Upper lobe of right lung (tissue), 1 donor: ENCODE measurements at regions not wholly inside any gene's neighbourhood (a gene's known extent, or its start where the extent isn't known, plus 50 kb on each side); places are given as distances from the start of the nearest gene placed in this dataset.
"Not testable (repeated sequence)": the region's sequence is repeated elsewhere in the genome, so short reads cannot be mapped to it uniquely, and the experiment has no call there.

Experiments
- ATAC-seq: fragments of 200-7000 bp; cut with Tn5 transposase; one replicate; pipeline ENCODE4 v1.9.1; 2020; ENCODE audit warnings: mild to moderate bottlenecking, moderate library complexity
- DNase-seq: peaks from one replicate; pipeline ENCODE4 v3.0.0-alpha.2; 2020
- H3K27ac ChIP-seq: fragments of 200-600 bp; one replicate; pipeline ENCODE4 v1.8.0; 2022
- H3K27me3 ChIP-seq: fragments of 200-600 bp; one replicate; pipeline ENCODE4 v1.8.0; 2022; ENCODE audit warnings: mild to moderate bottlenecking
- H3K36me3 ChIP-seq: fragments of 200-600 bp; one replicate; pipeline ENCODE4 v1.8.0; 2022
- H3K4me1 ChIP-seq: fragments of 200-600 bp; one replicate; pipeline ENCODE4 v1.8.0; 2022
- H3K4me3 ChIP-seq: fragments of 200-600 bp; one replicate; pipeline ENCODE4 v1.8.0; 2022; ENCODE audit warnings: mild to moderate bottlenecking
- H3K9me3 ChIP-seq: fragments of 200-600 bp; one replicate; pipeline ENCODE4 v1.8.0; 2022
- CTCF ChIP-seq: fragments of 200-600 bp; IDR thresholded peaks from one replicate; pipeline ENCODE4 v1.8.0; 2022; ENCODE audit warnings: antibody characterized with exemption
- intact Hi-C: fragments of 100-400 bp; cut with DNase I; formaldehyde crosslinking; loops from one replicate; pipeline ENCODE4 v1.11.0; 2022
- donor health status: DM: no; HTN: yes; CAD: no; lungs with severe emphysema.

DNA sequence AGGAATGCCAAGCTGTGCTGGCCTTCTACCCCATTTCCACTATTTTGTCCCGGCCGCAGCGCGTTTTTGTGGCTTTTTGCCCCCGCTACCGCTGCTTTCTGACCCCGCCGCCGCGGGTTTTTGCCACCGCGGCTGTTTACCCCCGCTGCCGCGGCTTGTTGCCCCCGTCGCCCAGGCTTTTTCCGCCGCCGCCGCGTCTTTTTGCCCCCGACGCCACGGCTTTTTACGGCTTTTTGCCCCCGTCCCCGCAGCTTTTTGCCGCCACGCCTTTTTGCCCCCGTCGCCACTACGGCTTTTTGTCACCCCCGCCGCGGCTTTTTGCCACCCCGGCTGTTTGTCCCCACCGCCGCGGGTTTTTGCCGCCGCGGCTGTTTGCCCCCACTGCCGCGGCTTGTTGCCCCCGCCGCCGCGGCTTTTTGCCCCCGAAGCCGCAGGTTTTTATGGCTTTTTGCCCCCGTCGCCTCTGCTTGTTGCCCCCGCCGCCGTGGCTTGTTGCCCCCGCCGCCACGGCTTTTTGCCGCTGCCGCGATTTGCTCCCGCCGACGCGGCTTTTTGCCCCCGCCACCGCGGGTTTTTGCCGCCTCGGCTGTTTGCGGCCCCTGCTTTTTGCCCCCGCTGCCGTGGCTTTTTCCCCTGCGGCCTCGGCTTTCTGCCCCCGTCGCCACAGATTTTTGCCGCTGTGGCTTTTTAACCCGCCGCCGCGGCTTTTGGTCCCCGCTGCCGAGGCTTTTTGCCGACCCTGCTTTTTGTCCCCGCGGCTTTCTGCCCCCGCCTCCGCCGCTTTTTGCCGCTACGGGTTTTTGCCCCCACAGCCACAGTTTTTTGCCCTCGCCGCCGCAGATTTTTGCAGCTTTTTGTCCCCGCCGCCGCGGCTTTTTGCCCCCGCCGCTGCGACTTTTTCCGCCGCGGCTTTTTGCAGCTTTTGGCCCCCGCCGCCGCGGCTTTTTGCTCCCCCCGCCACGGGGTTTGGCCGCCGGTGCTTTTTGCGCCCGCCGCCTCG lies 520.4 kb upstream of the WSB1 start:
- H3K27me3 ChIP-seq = peaks cover 4% of the 10 kb centered on the region
- TF ChIP-seq CTCF = no peak
- H3K4me3 ChIP-seq = no peak overlapping the region
- H3K27ac ChIP-seq = no peak overlapping the region
- no peak for ATAC-seq
- intact Hi-C loops = no loop called here
- H3K36me3 ChIP-seq = no peaks in the 10 kb centered on the region
- H3K9me3 ChIP-seq = no peaks in the 10 kb centered on the region
- peak; percentile 23 for DNase-seq
- no peaks in the 10 kb centered on the region for H3K4me1 ChIP-seq

DNA sequence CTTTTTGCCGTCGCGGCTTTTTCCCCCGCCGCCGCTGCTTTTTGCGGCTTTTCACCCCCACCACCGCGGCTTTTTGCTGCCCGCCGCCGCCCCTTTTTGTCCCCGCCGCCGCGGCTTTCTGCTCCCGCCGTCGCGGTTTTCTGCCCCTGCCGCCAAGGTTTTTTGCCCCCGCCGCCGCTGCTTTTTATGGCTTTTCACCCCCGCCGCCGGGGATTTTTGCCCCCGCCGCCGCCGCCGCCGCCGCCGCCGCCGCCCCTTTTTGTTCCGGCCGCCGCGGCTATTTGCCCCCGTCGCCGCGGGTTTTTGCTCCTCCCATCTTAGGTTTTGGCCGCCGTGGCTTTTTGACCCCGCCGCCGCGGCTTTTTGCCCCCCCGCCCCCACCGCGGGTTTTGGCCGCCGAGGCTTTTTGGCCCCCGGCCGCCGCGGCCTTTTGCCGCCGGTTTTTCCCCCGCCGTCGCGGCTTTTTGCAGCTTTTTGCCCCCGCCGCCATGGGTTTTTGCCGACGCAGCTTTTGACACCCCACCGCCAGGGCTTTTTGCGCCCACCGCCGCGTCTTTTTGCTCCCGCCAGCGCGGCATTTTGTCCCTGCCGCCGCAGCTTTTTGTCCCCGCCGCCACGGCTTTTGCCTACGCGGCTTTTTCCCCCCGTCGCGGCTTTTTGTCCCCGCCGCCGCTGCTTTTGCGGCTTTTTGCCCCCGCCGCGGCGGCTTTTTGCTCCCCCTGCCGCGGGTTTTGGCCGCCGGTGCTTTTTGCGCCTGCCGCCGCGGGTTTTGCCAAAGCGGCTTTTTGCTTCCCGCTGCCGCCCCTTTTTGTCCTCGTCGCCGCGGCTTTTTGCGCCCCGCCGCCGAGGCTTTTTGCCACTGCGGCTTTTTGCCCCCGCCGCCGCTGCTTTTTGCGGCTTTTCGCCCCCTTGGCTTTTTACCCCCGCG lies 519.4 kb upstream of the WSB1 start:
- Histone ChIP-seq H3K27ac (no peak overlapping the region), H3K9me3 (no peaks in the 10 kb centered on the region), H3K27me3 (peaks cover 4% of the 10 kb centered on the region), H3K4me3 (no peak overlapping the region), H3K36me3 (no peaks in the 10 kb centered on the region), H3K4me1 (no peaks in the 10 kb centered on the region)
- ATAC-seq (no peak), DNase-seq (peak; percentile 22)
- intact Hi-C loops = no loop called here
- TF ChIP-seq CTCF = no peak

GRCh38 chr17:26775219-26775822 lies 518.6 kb upstream of the WSB1 start:
- intact Hi-C loops = no loop called here
- no peaks in the 10 kb centered on the region for H3K36me3 ChIP-seq
- TF ChIP-seq CTCF = no peak
- ATAC-seq (no peak), DNase-seq (peak; percentile 51)
- H3K4me3 ChIP-seq = no peak overlapping the region
- H3K27ac ChIP-seq = no peak overlapping the region
- no peaks in the 10 kb centered on the region for H3K4me1 ChIP-seq
- no peaks in the 10 kb centered on the region for H3K9me3 ChIP-seq
- H3K27me3 ChIP-seq = peaks cover 4% of the 10 kb centered on the region

DNA sequence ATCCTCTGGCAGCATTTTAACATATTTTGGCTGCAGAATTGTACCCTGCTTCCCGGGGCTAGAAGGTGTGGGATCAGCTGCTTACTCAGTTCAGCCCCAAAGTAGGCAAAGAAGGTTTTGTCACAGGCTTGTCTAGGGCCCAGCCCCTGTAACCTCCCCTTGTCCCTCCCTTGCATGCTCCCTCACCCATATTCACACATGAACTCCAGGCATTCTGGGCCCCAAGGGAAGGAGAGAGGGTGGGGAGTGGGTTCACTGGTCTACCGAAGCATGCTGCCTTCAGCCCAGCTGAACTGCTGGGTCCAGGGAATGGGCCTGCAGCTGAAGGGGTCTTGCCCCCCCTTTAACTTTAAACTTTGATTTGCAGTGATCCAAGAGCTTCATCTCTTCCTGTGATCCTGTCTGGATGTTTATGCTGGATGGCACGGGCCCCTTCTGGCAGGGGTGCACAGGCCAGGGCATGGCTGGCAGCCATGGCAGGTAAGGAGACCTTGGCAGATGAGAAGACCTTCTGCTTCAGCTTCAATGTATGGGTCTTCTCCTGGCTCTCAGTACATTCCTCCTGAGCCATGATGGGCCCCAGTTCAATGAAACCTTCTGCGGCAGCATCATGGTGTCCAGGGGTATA lies 513.6 kb upstream of the WSB1 start:
- H3K36me3 ChIP-seq, H3K27me3 ChIP-seq, ATAC-seq, H3K27ac ChIP-seq, intact Hi-C loops, H3K4me1 ChIP-seq, H3K4me3 ChIP-seq: not testable (repeated sequence)
- H3K9me3 ChIP-seq = peaks cover 25% of the 10 kb centered on the region
- peak; percentile 51 for DNase-seq

GRCh38 chr17:26782153-26782552 lies 511.8 kb upstream of the WSB1 start:
- ATAC-seq = no peak
- DNase-seq = peak; percentile 40
- Histone ChIP-seq H3K27me3 (no peaks in the 10 kb centered on the region), H3K27ac (no peak overlapping the region), H3K4me3 (no peak overlapping the region), H3K36me3 (no peaks in the 10 kb centered on the region), H3K9me3 (peaks cover 32% of the 10 kb centered on the region), H3K4me1 (no peaks in the 10 kb centered on the region)
- intact Hi-C loops = no loop called here
- no peak for TF ChIP-seq CTCF
